ENCODE measurements at regions not wholly inside any gene's neighbourhood (a gene's known extent, or its start where the extent isn't known, plus 50 kb on each side); places are given as distances from the start of the nearest gene placed in this dataset.

- DNase-seq = no peak
Measured at GRCh38 chr5:91240175-91240574, 142.9 kb downstream of the ARRDC3 start.

- no peak for DNase-seq
Measured at GRCh38 chr5:91235271-91235694, 147.8 kb downstream of the ARRDC3 start.

GRCh38 chr5:91232523-91232922, 150.6 kb downstream of the ARRDC3 start:
- DNase-seq = no peak

GRCh38 chr5:91229031-91229727, 153.9 kb downstream of the ARRDC3 start:
- no peak for DNase-seq

- no peak for DNase-seq
Measured at GRCh38 chr5:91228188-91228587, 154.9 kb downstream of the ARRDC3 start.

- DNase-seq = no peak
Measured at GRCh38 chr5:91225848-91226686, 157.1 kb downstream of the ARRDC3 start.

- DNase-seq = no peak
Measured at GRCh38 chr5:91224969-91225368, 158.1 kb downstream of the ARRDC3 start.

- DNase-seq = no peak
Measured at GRCh38 chr5:91224456-91224855, 158.7 kb downstream of the ARRDC3 start.

GRCh38 chr5:91223886-91224285, 159.2 kb downstream of the ARRDC3 start:
- DNase-seq = no peak

- no peak for DNase-seq
Measured at GRCh38 chr5:91222482-91222881, 160.6 kb downstream of the ARRDC3 start.

- DNase-seq = no peak
Measured at GRCh38 chr5:91221917-91222316, 161.2 kb downstream of the ARRDC3 start.

- no peak for DNase-seq
Measured at GRCh38 chr5:91219803-91220371, 163.2 kb downstream of the ARRDC3 start.

GRCh38 chr5:91219091-91219802, 163.9 kb downstream of the ARRDC3 start:
- DNase-seq = no peak

GRCh38 chr5:91217859-91218258, 165.3 kb downstream of the ARRDC3 start:
- no peak for DNase-seq

GRCh38 chr5:91214571-91214970, 168.5 kb downstream of the ARRDC3 start:
- no peak for DNase-seq
